IMR-90 (cell line): ENCODE measurements at regions not wholly inside any gene's neighbourhood (a gene's known extent, or its start where the extent isn't known, plus 50 kb on each side); places are given as distances from the start of the nearest gene placed in this dataset.

ENCODE experiments used
- ATAC-seq: fragments of 200-7000 bp; cut with Tn5 transposase; 2 replicates; pipeline ENCODE4 v1.9.1; 2020; ENCODE audit warnings: low read depth, mild to moderate bottlenecking, moderate library complexity
- BruUV-seq: library from RNA; stranded (reverse); fragments of 400-500 nt; replicated peaks from 2 replicates; lab custom pipeline; 2021; lab: Mats Ljungman, UMichigan
- CTCF ChIA-PET: fragments of 300-600 bp; formaldehyde crosslinking; extraction: SDS; loops from one replicate; lab custom pipeline; 2021; ENCODE audit warnings: antibody characterized with exemption; lab: Yijun Ruan, JAX
- POLR2A ChIA-PET: fragments of 300-600 bp; sonication (Branson Sonifier 250); formaldehyde crosslinking; loops from one replicate; lab custom pipeline; 2022; ENCODE audit warnings: antibody characterized with exemption; ENCODE audit not compliant: unreplicated experiment; lab: Charles Lee
- DNase-seq: peaks from one replicate; pipeline ENCODE4 v3.0.0; 2013
- H2AFZ ChIP-seq: replicated peaks from 2 replicates; pipeline ENCODE3; 2013; ENCODE audit warnings: low read length, mild to moderate bottlenecking; ENCODE audit not compliant: poor library complexity
- H2AK5ac ChIP-seq: 2 replicates; pipeline ENCODE4 v1.6.1; 2013; ENCODE audit warnings: low read depth, low read length, inconsistent platforms
- H2AK9ac ChIP-seq: replicated peaks from 2 replicates; pipeline ENCODE3; 2013; ENCODE audit warnings: mild to moderate bottlenecking, low read depth, low read length, moderate library complexity; ENCODE audit not compliant: poor library complexity
- H2BK120ac ChIP-seq: 2 replicates; pipeline ENCODE4 v1.6.1; 2013; ENCODE audit warnings: low read depth, low read length, inconsistent platforms
- H2BK15ac ChIP-seq: 3 replicates; pipeline ENCODE4 v1.6.1; 2013; ENCODE audit warnings: low read depth, low read length, inconsistent platforms
- H2BK20ac ChIP-seq: 2 replicates; pipeline ENCODE4 v1.6.1; 2013; ENCODE audit warnings: low read depth, mild to moderate bottlenecking, inconsistent platforms, low read length, moderate library complexity
- H2BK5ac ChIP-seq: 2 replicates; pipeline ENCODE4 v1.6.1; 2013; ENCODE audit warnings: mild to moderate bottlenecking, low read depth, low read length, inconsistent platforms; ENCODE audit not compliant: poor library complexity, severe bottlenecking
- H3K14ac ChIP-seq: replicated peaks from 2 replicates; pipeline ENCODE4 v1.6.1; 2013; ENCODE audit warnings: low read depth, low read length, inconsistent platforms
- H3K18ac ChIP-seq: 2 replicates; pipeline ENCODE4 v1.6.1; 2013; ENCODE audit warnings: low read depth, low read length, control low read depth
- H3K23ac ChIP-seq: 2 replicates; pipeline ENCODE4 v1.6.1; 2013; ENCODE audit warnings: low read depth, low read length, inconsistent platforms
- H3K27ac ChIP-seq: 2 replicates; pipeline ENCODE4 v1.5.1; 2013; ENCODE audit warnings: mild to moderate bottlenecking, control low read depth, low read length; ENCODE audit not compliant: insufficient read depth
- H3K27me3 ChIP-seq: 2 replicates; pipeline ENCODE4 v1.6.1; 2013; ENCODE audit warnings: low read length; ENCODE audit not compliant: control insufficient read depth, insufficient read depth
- H3K36me3 ChIP-seq: 2 replicates; pipeline ENCODE4 v1.6.1; 2013; ENCODE audit warnings: low read length, mixed read lengths; ENCODE audit not compliant: control insufficient read depth, insufficient read depth
- H3K4ac ChIP-seq: 2 replicates; pipeline ENCODE4 v1.6.1; 2013; ENCODE audit warnings: low read depth, low read length, inconsistent platforms
- H3K4me1 ChIP-seq: 2 replicates; pipeline ENCODE4 v1.6.1; 2013; ENCODE audit warnings: low read length, mixed read lengths; ENCODE audit not compliant: control insufficient read depth, insufficient read depth
- H3K4me2 ChIP-seq: 2 replicates; pipeline ENCODE4 v1.6.1; 2013; ENCODE audit warnings: low read depth, mild to moderate bottlenecking, control low read depth, low read length, moderate library complexity
- H3K4me3 ChIP-seq: 2 replicates; pipeline ENCODE4 v1.5.1; 2013; ENCODE audit warnings: low read depth, mild to moderate bottlenecking, control low read depth, low read length, moderate library complexity; ENCODE audit not compliant: insufficient read depth
- H3K56ac ChIP-seq: 2 replicates; pipeline ENCODE4 v1.6.1; 2013; ENCODE audit warnings: low read length, inconsistent platforms; ENCODE audit not compliant: insufficient read depth; ENCODE audit errors: extremely low read depth
- H3K79me1 ChIP-seq, 2 experiments: 2 replicates each; pipeline ENCODE4 v1.6.1; 2013; ENCODE audit warnings: low read length in 2 of 2, inconsistent platforms in 1 of 2, low read depth in 1 of 2
- H3K9ac ChIP-seq: 2 replicates; pipeline ENCODE4 v1.6.1; 2013; ENCODE audit warnings: low read depth, low read length, control low read depth
- H3K9me1 ChIP-seq: 2 replicates; pipeline ENCODE4 v1.6.1; 2013; ENCODE audit warnings: low read length, inconsistent platforms; ENCODE audit not compliant: insufficient read depth
- H3K9me3 ChIP-seq: 2 replicates; pipeline ENCODE4 v1.6.1; 2013; ENCODE audit warnings: low read length; ENCODE audit not compliant: control insufficient read depth, insufficient read depth
- H4K20me1 ChIP-seq: 2 replicates; pipeline ENCODE4 v1.6.1; 2013; ENCODE audit warnings: low read length, inconsistent platforms; ENCODE audit not compliant: insufficient read depth
- H4K5ac ChIP-seq: 2 replicates; pipeline ENCODE4 v1.6.1; 2013; ENCODE audit warnings: mild to moderate bottlenecking, low read depth, low read length, control low read depth
- H4K8ac ChIP-seq, 2 experiments: 2 replicates each; pipeline ENCODE4 v1.6.1; 2013; ENCODE audit warnings: low read depth in 2 of 2, low read length in 2 of 2, control low read depth in 1 of 2, inconsistent platforms in 1 of 2
- H4K91ac ChIP-seq: 2 replicates; pipeline ENCODE4 v1.6.1; 2013; ENCODE audit warnings: low read depth, low read length, inconsistent platforms; ENCODE audit not compliant: insufficient read depth
- BHLHE40 ChIP-seq: fragments of 150-350 bp; IDR thresholded peaks from 2 replicates; pipeline ENCODE4 v1.6.1; 2016; ENCODE audit warnings: mild to moderate bottlenecking, low read depth, low read length
- CEBPB ChIP-seq: IDR thresholded peaks from 2 replicates; pipeline ENCODE4 v1.6.1; 2012; ENCODE audit warnings: low read depth, low read length, improper control_type of control experiment
- CHD1 ChIP-seq: IDR thresholded peaks from 2 replicates; pipeline ENCODE4 v1.6.1; 2012; ENCODE audit warnings: low read depth, low read length, improper control_type of control experiment
- FOS ChIP-seq: fragments of 150-350 bp; IDR thresholded peaks from 2 replicates; pipeline ENCODE4 v1.6.1; 2016; ENCODE audit warnings: low read depth, low read length
- MAFK ChIP-seq: IDR thresholded peaks from 2 replicates; pipeline ENCODE4 v1.6.1; 2012; ENCODE audit warnings: low read depth, low read length, improper control_type of control experiment
- MAZ ChIP-seq: IDR thresholded peaks from 2 replicates; pipeline ENCODE4 v1.6.1; 2012; ENCODE audit warnings: low read depth, mild to moderate bottlenecking, low read length, improper control_type of control experiment, moderate library complexity, borderline replicate concordance
- MXI1 ChIP-seq: IDR thresholded peaks from 2 replicates; pipeline ENCODE4 v1.6.1; 2012; ENCODE audit warnings: low read depth, mild to moderate bottlenecking, low read length, moderate library complexity, borderline replicate concordance
- NFE2L2 ChIP-seq: fragments of 150-350 bp; IDR thresholded peaks from 2 replicates; pipeline ENCODE4 v1.6.1; 2016; ENCODE audit warnings: low read depth, mild to moderate bottlenecking, low read length
- POLR2A ChIP-seq: IDR thresholded peaks from 2 replicates; pipeline ENCODE4 v1.6.1; 2012; ENCODE audit warnings: mild to moderate bottlenecking, low read depth, low read length
- RAD21 ChIP-seq: IDR thresholded peaks from 2 replicates; pipeline ENCODE4 v1.6.1; 2012; ENCODE audit warnings: low read length, improper control_type of control experiment
- RCOR1 ChIP-seq: IDR thresholded peaks from 2 replicates; pipeline ENCODE4 v1.6.1; 2012; ENCODE audit warnings: mild to moderate bottlenecking, low read length, improper control_type of control experiment; ENCODE audit not compliant: insufficient replicate concordance
- RFX5 ChIP-seq: IDR thresholded peaks from 2 replicates; pipeline ENCODE4 v1.8.0; 2012; ENCODE audit warnings: low read depth, mild to moderate bottlenecking, low read length, moderate library complexity
- SMC3 ChIP-seq: fragments of 150-350 bp; IDR thresholded peaks from 2 replicates; pipeline ENCODE4 v1.6.1; 2016; ENCODE audit warnings: low read depth, mild to moderate bottlenecking, antibody characterized with exemption, low read length, moderate library complexity
- dilution Hi-C: fragments of 300-500 bp; cut with HindIII; formaldehyde crosslinking; loops from one replicate; pipeline ENCODE4 v1.14.3; 2018; ENCODE audit warnings: low sequenced_read_pairs; ENCODE audit not compliant: unreplicated experiment
- in situ Hi-C: fragments of 300-500 bp; cut with MboI; formaldehyde crosslinking; loops from 3 replicates; pipeline ENCODE4 v1.14.3; 2019; ENCODE audit warnings: low sequenced_read_pairs, inconsistent platforms, mixed read lengths
- intact Hi-C: fragments of 100-400 bp; cut with micrococcal nuclease; formaldehyde crosslinking; loops from 2 replicates; pipeline ENCODE4 v1.10.0; 2022
- TF ChIP-seq, protein P1 (sequence below): fragments of 150-350 bp; IDR thresholded peaks from 2 replicates; pipeline ENCODE4 v1.6.1; 2017; ENCODE audit warnings: mild to moderate bottlenecking, antibody characterized with exemption, low read length, low read depth
- TF ChIP-seq, protein P2 (sequence below): conservative IDR thresholded peaks from 2 replicates; pipeline ENCODE4 v1.5.1; 2012; ENCODE audit warnings: mild to moderate bottlenecking, low read depth, low read length, improper control_type of control experiment
- TF ChIP-seq, protein P3 (sequence below): fragments of 150-350 bp; IDR thresholded peaks from 2 replicates; pipeline ENCODE4 v1.6.1; 2016; ENCODE audit warnings: low read depth, mild to moderate bottlenecking, low read length, moderate library complexity, borderline replicate concordance

DNA sequence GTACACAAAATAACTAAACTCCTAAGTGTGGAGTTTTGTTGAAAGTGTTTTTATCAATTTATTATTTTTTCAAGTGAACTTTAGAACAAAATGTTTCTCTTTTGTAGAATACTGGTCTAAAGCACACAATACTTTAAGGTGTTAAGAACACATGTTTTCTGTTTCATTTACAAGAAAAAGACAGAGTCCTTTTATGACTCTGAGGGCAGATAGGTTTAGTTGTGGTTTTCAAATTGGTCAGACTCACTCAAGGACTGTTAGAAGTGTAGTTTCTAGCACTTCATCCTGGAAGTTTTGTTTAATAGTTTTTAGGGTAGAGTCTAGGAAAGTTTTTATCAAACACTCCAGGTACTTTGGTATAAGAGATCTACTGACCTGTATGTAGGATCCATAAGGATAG lies 376.5 kb downstream of the LRRIQ3 start:
- Histone ChIP-seq H3K23ac (no peak overlapping the region), H3K4me2 (no peak overlapping the region), H3K27me3 (no peaks in the 10 kb centered on the region), H3K14ac (no peak overlapping the region), H3K9ac (no peak overlapping the region), H3K9me3 (peaks cover 6% of the 10 kb centered on the region), H4K8ac (no peak overlapping the region), H2BK5ac (no peak overlapping the region), H2BK120ac (no peak overlapping the region), H3K9me1 (no peaks in the 10 kb centered on the region), H2BK15ac (no peak overlapping the region), H3K4me1 (no peaks in the 10 kb centered on the region), H2AFZ (no peak overlapping the region), H3K79me1 (no peaks in the 10 kb centered on the region), H3K27ac (no peak overlapping the region), H3K18ac (no peak overlapping the region), H4K5ac (no peak overlapping the region), H3K36me3 (no peaks in the 10 kb centered on the region), H2AK5ac (no peak overlapping the region), H3K4ac (no peak overlapping the region), H2AK9ac (no peak overlapping the region), H2BK20ac (no peak overlapping the region), H3K56ac (no peak overlapping the region), H4K91ac (no peak overlapping the region), H3K4me3 (no peak overlapping the region), H4K20me1 (no peaks in the 10 kb centered on the region)
- TF ChIP-seq CHD1 (no peak), SMC3 (no peak), RCOR1 (no peak), MAZ (no peak), CEBPB (no peak), MAFK (no peak), NFE2L2 (no peak), MXI1 (no peak), RFX5 (no peak), POLR2A (no peak), RAD21 (no peak), FOS (no peak), BHLHE40 (no peak)
- TF ChIP-seq, protein P1, sequence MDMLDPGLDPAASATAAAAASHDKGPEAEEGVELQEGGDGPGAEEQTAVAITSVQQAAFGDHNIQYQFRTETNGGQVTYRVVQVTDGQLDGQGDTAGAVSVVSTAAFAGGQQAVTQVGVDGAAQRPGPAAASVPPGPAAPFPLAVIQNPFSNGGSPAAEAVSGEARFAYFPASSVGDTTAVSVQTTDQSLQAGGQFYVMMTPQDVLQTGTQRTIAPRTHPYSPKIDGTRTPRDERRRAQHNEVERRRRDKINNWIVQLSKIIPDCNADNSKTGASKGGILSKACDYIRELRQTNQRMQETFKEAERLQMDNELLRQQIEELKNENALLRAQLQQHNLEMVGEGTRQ, result no peak
- TF ChIP-seq, protein P2, sequence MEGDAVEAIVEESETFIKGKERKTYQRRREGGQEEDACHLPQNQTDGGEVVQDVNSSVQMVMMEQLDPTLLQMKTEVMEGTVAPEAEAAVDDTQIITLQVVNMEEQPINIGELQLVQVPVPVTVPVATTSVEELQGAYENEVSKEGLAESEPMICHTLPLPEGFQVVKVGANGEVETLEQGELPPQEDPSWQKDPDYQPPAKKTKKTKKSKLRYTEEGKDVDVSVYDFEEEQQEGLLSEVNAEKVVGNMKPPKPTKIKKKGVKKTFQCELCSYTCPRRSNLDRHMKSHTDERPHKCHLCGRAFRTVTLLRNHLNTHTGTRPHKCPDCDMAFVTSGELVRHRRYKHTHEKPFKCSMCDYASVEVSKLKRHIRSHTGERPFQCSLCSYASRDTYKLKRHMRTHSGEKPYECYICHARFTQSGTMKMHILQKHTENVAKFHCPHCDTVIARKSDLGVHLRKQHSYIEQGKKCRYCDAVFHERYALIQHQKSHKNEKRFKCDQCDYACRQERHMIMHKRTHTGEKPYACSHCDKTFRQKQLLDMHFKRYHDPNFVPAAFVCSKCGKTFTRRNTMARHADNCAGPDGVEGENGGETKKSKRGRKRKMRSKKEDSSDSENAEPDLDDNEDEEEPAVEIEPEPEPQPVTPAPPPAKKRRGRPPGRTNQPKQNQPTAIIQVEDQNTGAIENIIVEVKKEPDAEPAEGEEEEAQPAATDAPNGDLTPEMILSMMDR, result no peak
- TF ChIP-seq, protein P3, sequence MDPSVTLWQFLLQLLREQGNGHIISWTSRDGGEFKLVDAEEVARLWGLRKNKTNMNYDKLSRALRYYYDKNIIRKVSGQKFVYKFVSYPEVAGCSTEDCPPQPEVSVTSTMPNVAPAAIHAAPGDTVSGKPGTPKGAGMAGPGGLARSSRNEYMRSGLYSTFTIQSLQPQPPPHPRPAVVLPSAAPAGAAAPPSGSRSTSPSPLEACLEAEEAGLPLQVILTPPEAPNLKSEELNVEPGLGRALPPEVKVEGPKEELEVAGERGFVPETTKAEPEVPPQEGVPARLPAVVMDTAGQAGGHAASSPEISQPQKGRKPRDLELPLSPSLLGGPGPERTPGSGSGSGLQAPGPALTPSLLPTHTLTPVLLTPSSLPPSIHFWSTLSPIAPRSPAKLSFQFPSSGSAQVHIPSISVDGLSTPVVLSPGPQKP, result no peak
- intact Hi-C loops, result no loop called here
- DNase-seq (no peak), ATAC-seq (no peak)
- CTCF ChIA-PET, result no interaction called here
- POLR2A ChIA-PET, result no interaction called here
- in situ Hi-C loops, result no loop called here
- dilution Hi-C loops, result no loop called here
- no TSS peak for BruUV-seq
